NB4 (cell line): ENCODE measurements at regions not wholly inside any gene's neighbourhood (a gene's known extent, or its start where the extent isn't known, plus 50 kb on each side); places are given as distances from the start of the nearest gene placed in this dataset.

Experiments used
- POLR2A ChIP-seq: IDR thresholded peaks from 2 replicates; pipeline ENCODE4 v1.6.1; 2011; ENCODE audit warnings: mild to moderate bottlenecking; ENCODE audit not compliant: insufficient read length; ENCODE audit errors: extremely low read depth
- TF ChIP-seq, protein P1 (sequence below): IDR thresholded peaks from one replicate; pipeline ENCODE4 v1.5.1; 2012; ENCODE audit warnings: low read depth, low read length

DNA sequence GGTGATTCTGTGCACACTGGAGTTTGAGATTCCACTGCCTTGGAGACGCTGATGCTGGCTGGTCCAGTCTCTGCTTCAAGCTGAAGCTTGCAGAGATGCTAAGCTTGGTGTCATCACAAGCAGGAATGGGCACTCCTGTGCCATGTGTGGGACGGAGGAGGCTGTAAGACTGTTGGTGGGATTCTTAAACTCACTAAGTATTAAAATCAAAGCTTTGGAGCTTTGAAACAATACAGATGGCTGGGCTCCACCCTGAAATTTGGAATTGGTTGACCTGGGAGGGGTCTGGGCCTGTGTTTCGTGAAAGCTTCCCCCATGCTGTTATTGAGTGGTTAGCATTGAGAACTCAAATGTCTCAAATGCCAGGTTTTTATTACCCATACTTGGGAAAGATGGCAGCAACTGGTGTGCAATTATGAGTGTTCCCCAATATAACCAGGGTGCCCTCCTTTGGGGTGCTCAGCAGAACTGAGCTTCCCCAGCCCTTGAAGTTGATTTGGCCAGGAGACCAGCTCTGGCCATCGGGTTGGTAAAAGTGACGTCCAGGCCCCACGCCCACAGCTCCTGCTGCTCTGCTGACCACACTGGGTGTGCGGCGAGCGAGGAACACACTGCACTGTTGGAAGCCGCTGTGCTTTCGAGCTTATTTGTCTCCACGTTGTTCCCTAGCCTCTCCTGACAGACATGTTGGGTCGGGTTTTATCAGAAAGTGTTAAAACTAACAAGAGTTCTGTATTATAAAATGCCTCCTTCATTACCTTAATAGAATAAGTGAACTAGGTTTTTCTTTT lies 377.7 kb downstream of the GLRX3 start:
- TF ChIP-seq, protein P1, sequence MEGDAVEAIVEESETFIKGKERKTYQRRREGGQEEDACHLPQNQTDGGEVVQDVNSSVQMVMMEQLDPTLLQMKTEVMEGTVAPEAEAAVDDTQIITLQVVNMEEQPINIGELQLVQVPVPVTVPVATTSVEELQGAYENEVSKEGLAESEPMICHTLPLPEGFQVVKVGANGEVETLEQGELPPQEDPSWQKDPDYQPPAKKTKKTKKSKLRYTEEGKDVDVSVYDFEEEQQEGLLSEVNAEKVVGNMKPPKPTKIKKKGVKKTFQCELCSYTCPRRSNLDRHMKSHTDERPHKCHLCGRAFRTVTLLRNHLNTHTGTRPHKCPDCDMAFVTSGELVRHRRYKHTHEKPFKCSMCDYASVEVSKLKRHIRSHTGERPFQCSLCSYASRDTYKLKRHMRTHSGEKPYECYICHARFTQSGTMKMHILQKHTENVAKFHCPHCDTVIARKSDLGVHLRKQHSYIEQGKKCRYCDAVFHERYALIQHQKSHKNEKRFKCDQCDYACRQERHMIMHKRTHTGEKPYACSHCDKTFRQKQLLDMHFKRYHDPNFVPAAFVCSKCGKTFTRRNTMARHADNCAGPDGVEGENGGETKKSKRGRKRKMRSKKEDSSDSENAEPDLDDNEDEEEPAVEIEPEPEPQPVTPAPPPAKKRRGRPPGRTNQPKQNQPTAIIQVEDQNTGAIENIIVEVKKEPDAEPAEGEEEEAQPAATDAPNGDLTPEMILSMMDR: no peak
- no peak for TF ChIP-seq POLR2A
